RWPE1 (cell line): ENCODE measurements at regions not wholly inside any gene's neighbourhood (a gene's known extent, or its start where the extent isn't known, plus 50 kb on each side); places are given as distances from the start of the nearest gene placed in this dataset.
"Not testable (repeated sequence)": the region's sequence is repeated elsewhere in the genome, so short reads cannot be mapped to it uniquely, and the experiment has no call there.

Experiments
- CTCF ChIA-PET: fragments of 350-600 bp; sonication (Branson Sonifier 250); formaldehyde crosslinking; extraction: SDS; loops from one replicate; lab custom pipeline; 2021; lab: Yijun Ruan, JAX
- POLR2A ChIA-PET: fragments of 400-600 bp; formaldehyde crosslinking; extraction: SDS; loops from one replicate; lab custom pipeline; 2020; ENCODE audit warnings: antibody characterized with exemption; ENCODE audit not compliant: low non-redundant PET; lab: Yijun Ruan, JAX
- DNase-seq: peaks from one replicate; pipeline ENCODE4 v3.0.0; 2012; ENCODE audit warnings: low spot score
- H3K27ac ChIP-seq: fragments of 450-650 bp; 2 replicates; pipeline ENCODE4 v1.5.1; 2017

GRCh38 chr2:87693882-87694281, 54.0 kb upstream of the PLGLB2 start:
- POLR2A ChIA-PET, DNase-seq, CTCF ChIA-PET, H3K27ac ChIP-seq: not testable (repeated sequence)

- CTCF ChIA-PET, H3K27ac ChIP-seq, POLR2A ChIA-PET: not testable (repeated sequence)
- peak; percentile 0 for DNase-seq
These were observed 52.1 kb upstream of the PLGLB2 start for GRCh38 chr2:87695596-87696323.
